Neural cell (in vitro differentiated cells): ENCODE measurements at regions not wholly inside any gene's neighbourhood (a gene's known extent, or its start where the extent isn't known, plus 50 kb on each side); places are given as distances from the start of the nearest gene placed in this dataset.

ENCODE experiments used
- H2AFZ ChIP-seq: fragments of 200-600, 300-800 bp; sonication (generic), shearing (Covaris generic); 2 replicates; pipeline ENCODE4 v1.6.0; 2014; ENCODE audit warnings: low read depth, mild to moderate bottlenecking, antibody characterized with exemption, low read length, moderate library complexity
- H3F3A ChIP-seq: fragments of 200-600 bp; shearing (Covaris generic); 2 replicates; pipeline ENCODE4 v1.6.1; 2016; ENCODE audit warnings: mild to moderate bottlenecking, moderate library complexity, mixed read lengths, antibody characterized with exemption, low read length; ENCODE audit not compliant: insufficient read depth, poor library complexity, severe bottlenecking
- H3K27ac ChIP-seq: fragments of 200-600, 300-800 bp; sonication (generic), shearing (Covaris generic); 2 replicates; pipeline ENCODE4 v1.5.1; 2014; ENCODE audit warnings: mild to moderate bottlenecking, low read length, moderate library complexity
- H3K27me3 ChIP-seq: fragments of 300-800, 200-600 bp; sonication (generic), shearing (Covaris generic); 2 replicates; pipeline ENCODE4 v1.6.0; 2014; ENCODE audit warnings: mild to moderate bottlenecking, low read depth, low read length, moderate library complexity; ENCODE audit not compliant: insufficient read depth
- H3K36me3 ChIP-seq: fragments of 300-800, 200-600 bp; sonication (generic), shearing (Covaris generic); 2 replicates; pipeline ENCODE4 v1.5.1; 2014; ENCODE audit warnings: mild to moderate bottlenecking, antibody characterized with exemption, low read length, moderate library complexity; ENCODE audit not compliant: insufficient read depth
- H3K4me2 ChIP-seq: fragments of 300-800, 200-600 bp; sonication (generic), shearing (Covaris generic); 2 replicates; pipeline ENCODE4 v1.6.0; 2014; ENCODE audit warnings: mild to moderate bottlenecking, low read length
- H3K4me3 ChIP-seq: fragments of 300-800, 200-600 bp; sonication (generic), shearing (Covaris generic); 2 replicates; pipeline ENCODE4 v1.5.1; 2014; ENCODE audit warnings: mild to moderate bottlenecking, low read length, moderate library complexity
- H3K79me2 ChIP-seq: fragments of 200-600 bp; shearing (Covaris generic); replicated peaks from 2 replicates; pipeline ENCODE4 v1.6.0; 2014; ENCODE audit warnings: mild to moderate bottlenecking, low read length, moderate library complexity; ENCODE audit not compliant: insufficient read depth
- H3K9ac ChIP-seq: fragments of 300-800, 200-600 bp; sonication (generic), shearing (Covaris generic); 2 replicates; pipeline ENCODE4 v1.6.1; 2016; ENCODE audit warnings: mild to moderate bottlenecking, low read length, mixed read lengths
- H3K9me2 ChIP-seq: fragments of 200-600 bp; shearing (Covaris generic); 2 replicates; pipeline ENCODE4 v1.6.1; 2016; ENCODE audit warnings: mild to moderate bottlenecking, low read length, mixed read lengths; ENCODE audit not compliant: insufficient read depth
- H3K9me3 ChIP-seq: fragments of 200-600, 300-800 bp; sonication (generic), shearing (Covaris generic); 2 replicates; pipeline ENCODE4 v1.6.1; 2016; ENCODE audit warnings: mild to moderate bottlenecking, mixed run types, low read length, moderate library complexity, mixed read lengths
- H4K20me1 ChIP-seq: fragments of 200-600 bp; shearing (Covaris generic); 2 replicates; pipeline ENCODE4 v1.6.1; 2016; ENCODE audit warnings: mild to moderate bottlenecking, mixed run types; ENCODE audit not compliant: insufficient read depth
- EP300 ChIP-seq: fragments of 450-650 bp; conservative IDR thresholded peaks from 2 replicates; pipeline ENCODE4 v1.6.1; 2014; ENCODE audit warnings: antibody characterized with exemption, mild to moderate bottlenecking, moderate library complexity; ENCODE audit not compliant: poor library complexity, severe bottlenecking
- EZH2 ChIP-seq: fragments of 200-600, 300-800 bp; shearing (Covaris generic), sonication (generic); IDR thresholded peaks from 2 replicates; pipeline ENCODE4 v1.6.1; 2014; ENCODE audit warnings: antibody characterized with exemption, low read length, borderline replicate concordance, mild to moderate bottlenecking; ENCODE audit not compliant: insufficient read depth, poor library complexity, severe bottlenecking
- MXI1 ChIP-seq: fragments of 450-650 bp; conservative IDR thresholded peaks from 2 replicates; pipeline ENCODE4 v1.6.1; 2014; ENCODE audit warnings: antibody characterized with exemption, mild to moderate bottlenecking; ENCODE audit not compliant: poor library complexity, severe bottlenecking
- POLR2AphosphoS5 ChIP-seq: IDR thresholded peaks from 2 replicates; pipeline ENCODE4 v1.6.1; 2012
- RAD21 ChIP-seq: fragments of 450-650 bp; conservative IDR thresholded peaks from 2 replicates; pipeline ENCODE4 v1.6.1; 2014; ENCODE audit warnings: antibody characterized with exemption, mild to moderate bottlenecking, moderate library complexity
- SMC3 ChIP-seq: fragments of 450-650 bp; conservative IDR thresholded peaks from 2 replicates; pipeline ENCODE4 v1.6.1; 2014; ENCODE audit warnings: antibody characterized with exemption, mild to moderate bottlenecking, moderate library complexity; ENCODE audit not compliant: poor library complexity
- TAF1 ChIP-seq: IDR thresholded peaks from 2 replicates; pipeline ENCODE4 v1.6.1; 2012; ENCODE audit warnings: low read depth
- TF ChIP-seq, protein P1 (sequence below): IDR thresholded peaks from 2 replicates; pipeline ENCODE4 v1.6.1; 2012; ENCODE audit warnings: borderline replicate concordance
- TF ChIP-seq, protein P2 (sequence below): fragments of 450-650 bp; IDR thresholded peaks from 2 replicates; pipeline ENCODE4 v1.5.1; 2014; ENCODE audit warnings: antibody characterized with exemption, mild to moderate bottlenecking, moderate library complexity; ENCODE audit not compliant: poor library complexity, severe bottlenecking

DNA sequence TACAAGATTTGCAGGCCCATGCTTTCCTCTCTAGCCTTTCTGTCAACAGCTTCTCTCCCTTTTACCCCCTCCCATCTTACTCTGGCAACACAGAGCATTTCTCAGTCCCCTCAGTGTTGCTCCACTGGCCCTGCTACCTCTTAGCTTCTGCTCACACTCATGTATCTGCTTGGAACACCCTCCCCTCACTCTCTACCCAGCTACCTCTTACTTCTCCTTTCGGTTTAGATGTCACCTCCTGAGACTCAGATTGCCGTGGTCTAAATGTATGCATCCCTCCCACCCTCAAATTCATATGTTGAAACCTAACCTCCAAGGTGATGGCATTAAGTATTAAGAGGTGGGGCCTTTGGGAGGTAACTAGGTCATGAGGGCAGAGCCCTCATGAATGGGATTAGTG is 80.1 kb downstream of the FOXD2 start:
- no peak overlapping the region for H3K9ac ChIP-seq
- H3K27ac ChIP-seq: no peak overlapping the region
- no peak overlapping the region for H3K4me2 ChIP-seq
- H3F3A ChIP-seq: no peaks in the 10 kb centered on the region
- no peak for TF ChIP-seq MXI1
- TF ChIP-seq RAD21: no peak
- TF ChIP-seq TAF1: no peak
- TF ChIP-seq, protein P1, sequence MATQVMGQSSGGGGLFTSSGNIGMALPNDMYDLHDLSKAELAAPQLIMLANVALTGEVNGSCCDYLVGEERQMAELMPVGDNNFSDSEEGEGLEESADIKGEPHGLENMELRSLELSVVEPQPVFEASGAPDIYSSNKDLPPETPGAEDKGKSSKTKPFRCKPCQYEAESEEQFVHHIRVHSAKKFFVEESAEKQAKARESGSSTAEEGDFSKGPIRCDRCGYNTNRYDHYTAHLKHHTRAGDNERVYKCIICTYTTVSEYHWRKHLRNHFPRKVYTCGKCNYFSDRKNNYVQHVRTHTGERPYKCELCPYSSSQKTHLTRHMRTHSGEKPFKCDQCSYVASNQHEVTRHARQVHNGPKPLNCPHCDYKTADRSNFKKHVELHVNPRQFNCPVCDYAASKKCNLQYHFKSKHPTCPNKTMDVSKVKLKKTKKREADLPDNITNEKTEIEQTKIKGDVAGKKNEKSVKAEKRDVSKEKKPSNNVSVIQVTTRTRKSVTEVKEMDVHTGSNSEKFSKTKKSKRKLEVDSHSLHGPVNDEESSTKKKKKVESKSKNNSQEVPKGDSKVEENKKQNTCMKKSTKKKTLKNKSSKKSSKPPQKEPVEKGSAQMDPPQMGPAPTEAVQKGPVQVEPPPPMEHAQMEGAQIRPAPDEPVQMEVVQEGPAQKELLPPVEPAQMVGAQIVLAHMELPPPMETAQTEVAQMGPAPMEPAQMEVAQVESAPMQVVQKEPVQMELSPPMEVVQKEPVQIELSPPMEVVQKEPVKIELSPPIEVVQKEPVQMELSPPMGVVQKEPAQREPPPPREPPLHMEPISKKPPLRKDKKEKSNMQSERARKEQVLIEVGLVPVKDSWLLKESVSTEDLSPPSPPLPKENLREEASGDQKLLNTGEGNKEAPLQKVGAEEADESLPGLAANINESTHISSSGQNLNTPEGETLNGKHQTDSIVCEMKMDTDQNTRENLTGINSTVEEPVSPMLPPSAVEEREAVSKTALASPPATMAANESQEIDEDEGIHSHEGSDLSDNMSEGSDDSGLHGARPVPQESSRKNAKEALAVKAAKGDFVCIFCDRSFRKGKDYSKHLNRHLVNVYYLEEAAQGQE: no peak
- no peak for TF ChIP-seq POLR2AphosphoS5
- no peak for TF ChIP-seq EP300
- TF ChIP-seq, protein P2, sequence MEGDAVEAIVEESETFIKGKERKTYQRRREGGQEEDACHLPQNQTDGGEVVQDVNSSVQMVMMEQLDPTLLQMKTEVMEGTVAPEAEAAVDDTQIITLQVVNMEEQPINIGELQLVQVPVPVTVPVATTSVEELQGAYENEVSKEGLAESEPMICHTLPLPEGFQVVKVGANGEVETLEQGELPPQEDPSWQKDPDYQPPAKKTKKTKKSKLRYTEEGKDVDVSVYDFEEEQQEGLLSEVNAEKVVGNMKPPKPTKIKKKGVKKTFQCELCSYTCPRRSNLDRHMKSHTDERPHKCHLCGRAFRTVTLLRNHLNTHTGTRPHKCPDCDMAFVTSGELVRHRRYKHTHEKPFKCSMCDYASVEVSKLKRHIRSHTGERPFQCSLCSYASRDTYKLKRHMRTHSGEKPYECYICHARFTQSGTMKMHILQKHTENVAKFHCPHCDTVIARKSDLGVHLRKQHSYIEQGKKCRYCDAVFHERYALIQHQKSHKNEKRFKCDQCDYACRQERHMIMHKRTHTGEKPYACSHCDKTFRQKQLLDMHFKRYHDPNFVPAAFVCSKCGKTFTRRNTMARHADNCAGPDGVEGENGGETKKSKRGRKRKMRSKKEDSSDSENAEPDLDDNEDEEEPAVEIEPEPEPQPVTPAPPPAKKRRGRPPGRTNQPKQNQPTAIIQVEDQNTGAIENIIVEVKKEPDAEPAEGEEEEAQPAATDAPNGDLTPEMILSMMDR: no peak
- no peak for TF ChIP-seq SMC3
- no peak for TF ChIP-seq EZH2
- no peaks in the 10 kb centered on the region for H3K27me3 ChIP-seq
- no peaks in the 10 kb centered on the region for H3K36me3 ChIP-seq
- no peaks in the 10 kb centered on the region for H3K9me2 ChIP-seq
- H2AFZ ChIP-seq: no peak overlapping the region
- no peaks in the 10 kb centered on the region for H3K9me3 ChIP-seq
- H4K20me1 ChIP-seq: no peaks in the 10 kb centered on the region
- no peaks in the 10 kb centered on the region for H3K79me2 ChIP-seq
- H3K4me3 ChIP-seq: no peak overlapping the region

DNA sequence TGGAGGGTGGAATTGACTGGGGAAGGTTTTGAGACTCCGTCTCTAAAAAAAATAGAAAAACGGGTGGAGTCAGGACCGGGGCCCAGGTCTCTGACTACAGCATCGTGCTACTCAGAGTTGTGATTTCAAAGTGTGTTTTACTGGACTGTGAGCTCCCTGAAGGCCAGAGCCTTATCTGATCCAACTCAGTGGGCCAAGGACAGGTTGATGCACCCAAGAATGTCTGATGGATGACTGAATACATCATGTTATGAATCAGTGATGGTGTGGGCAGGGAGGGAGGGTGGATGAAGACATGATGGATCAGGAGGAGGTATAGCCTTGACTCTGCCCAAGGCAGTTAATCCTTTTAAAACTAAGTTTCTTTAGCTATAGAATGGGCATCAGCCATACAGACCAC is 81.6 kb downstream of the FOXD2 start:
- H3K9ac ChIP-seq: no peak overlapping the region
- H3K9me3 ChIP-seq: no peaks in the 10 kb centered on the region
- H3F3A ChIP-seq: no peaks in the 10 kb centered on the region
- H4K20me1 ChIP-seq: no peaks in the 10 kb centered on the region
- H3K36me3 ChIP-seq: no peaks in the 10 kb centered on the region
- H3K27me3 ChIP-seq: no peaks in the 10 kb centered on the region
- H3K4me3 ChIP-seq: no peak overlapping the region
- H3K79me2 ChIP-seq: no peaks in the 10 kb centered on the region
- no peak overlapping the region for H3K4me2 ChIP-seq
- no peak for TF ChIP-seq EZH2
- TF ChIP-seq, protein P1: no peak
- no peak for TF ChIP-seq TAF1
- no peaks in the 10 kb centered on the region for H3K9me2 ChIP-seq
- no peak overlapping the region for H3K27ac ChIP-seq
- no peak overlapping the region for H2AFZ ChIP-seq
